Fibroblast of the aortic adventitia (primary cell): ENCODE measurements at regions not wholly inside any gene's neighbourhood (a gene's known extent, or its start where the extent isn't known, plus 50 kb on each side); places are given as distances from the start of the nearest gene placed in this dataset.

Experiments
- DNase-seq: peaks from one replicate; pipeline ENCODE4 v3.0.0-alpha.2; 2010; ENCODE audit warnings: low read depth
- H3K4me3 ChIP-seq: 2 replicates; pipeline ENCODE4 v1.5.1; 2011; ENCODE audit warnings: low read depth, mild to moderate bottlenecking, control low read depth, low read length, moderate library complexity
- TF ChIP-seq, protein P1 (sequence below): IDR thresholded peaks from 2 replicates; pipeline ENCODE4 v1.5.1; 2011; ENCODE audit warnings: mild to moderate bottlenecking, low read length, control low read depth, inconsistent platforms; ENCODE audit not compliant: insufficient read depth

DNA sequence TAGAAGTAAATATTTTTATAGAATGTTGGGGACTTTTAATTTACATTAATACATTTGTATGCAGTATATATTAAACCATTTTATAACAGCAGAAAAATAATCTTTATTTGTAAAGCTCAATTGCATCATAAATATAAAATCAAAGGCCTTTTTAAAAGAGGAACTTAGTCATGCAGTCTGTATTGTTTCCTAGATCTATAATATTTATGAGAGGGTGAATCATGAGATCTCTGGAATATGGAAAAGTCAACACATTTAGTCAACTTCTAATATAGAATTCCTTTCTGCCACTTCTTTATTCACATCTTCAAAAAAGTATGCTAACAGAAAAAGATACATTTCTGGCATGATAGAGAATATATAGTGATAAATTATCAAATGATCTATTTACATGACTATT lies 410.3 kb upstream of the ZNF385D start:
- H3K4me3 ChIP-seq, result no peak overlapping the region
- no peak for DNase-seq
- TF ChIP-seq, protein P1, sequence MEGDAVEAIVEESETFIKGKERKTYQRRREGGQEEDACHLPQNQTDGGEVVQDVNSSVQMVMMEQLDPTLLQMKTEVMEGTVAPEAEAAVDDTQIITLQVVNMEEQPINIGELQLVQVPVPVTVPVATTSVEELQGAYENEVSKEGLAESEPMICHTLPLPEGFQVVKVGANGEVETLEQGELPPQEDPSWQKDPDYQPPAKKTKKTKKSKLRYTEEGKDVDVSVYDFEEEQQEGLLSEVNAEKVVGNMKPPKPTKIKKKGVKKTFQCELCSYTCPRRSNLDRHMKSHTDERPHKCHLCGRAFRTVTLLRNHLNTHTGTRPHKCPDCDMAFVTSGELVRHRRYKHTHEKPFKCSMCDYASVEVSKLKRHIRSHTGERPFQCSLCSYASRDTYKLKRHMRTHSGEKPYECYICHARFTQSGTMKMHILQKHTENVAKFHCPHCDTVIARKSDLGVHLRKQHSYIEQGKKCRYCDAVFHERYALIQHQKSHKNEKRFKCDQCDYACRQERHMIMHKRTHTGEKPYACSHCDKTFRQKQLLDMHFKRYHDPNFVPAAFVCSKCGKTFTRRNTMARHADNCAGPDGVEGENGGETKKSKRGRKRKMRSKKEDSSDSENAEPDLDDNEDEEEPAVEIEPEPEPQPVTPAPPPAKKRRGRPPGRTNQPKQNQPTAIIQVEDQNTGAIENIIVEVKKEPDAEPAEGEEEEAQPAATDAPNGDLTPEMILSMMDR, result no peak

DNA sequence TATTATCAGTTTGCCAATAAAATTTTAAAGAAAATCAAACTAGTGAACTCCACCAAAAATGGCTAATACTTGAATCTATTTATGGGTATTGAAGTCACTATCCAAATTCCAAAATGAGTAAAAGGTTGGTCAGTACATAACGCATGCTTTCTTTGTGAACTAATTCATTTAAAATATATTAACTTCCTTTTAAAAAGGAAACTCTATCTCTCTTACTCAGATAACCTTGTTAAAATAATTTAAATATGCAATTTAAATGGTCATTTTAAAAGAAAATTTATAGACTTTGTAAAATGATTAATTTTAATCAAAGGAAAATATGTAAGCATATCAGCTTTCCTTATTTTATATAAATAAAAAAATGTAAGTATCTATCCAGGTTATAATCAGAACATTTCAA lies 419.4 kb upstream of the ZNF385D start:
- no peak for DNase-seq

DNA sequence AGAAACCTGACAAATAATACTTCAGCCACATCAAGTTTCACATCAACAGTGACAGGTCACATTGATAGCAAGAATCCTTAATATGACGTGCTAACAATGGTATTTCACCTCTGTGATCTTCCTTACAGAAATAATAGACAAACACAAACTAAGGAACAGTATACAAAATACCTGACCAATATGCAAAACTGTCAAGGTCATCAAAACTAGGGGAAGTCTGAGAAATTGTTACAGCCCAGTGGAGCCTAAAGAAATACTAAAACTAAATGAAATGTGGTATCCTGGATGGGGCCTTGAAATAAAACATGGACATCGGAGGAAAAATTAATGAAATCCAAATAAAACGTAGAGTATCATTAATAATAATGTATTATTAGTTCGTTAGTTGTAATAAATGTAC lies 422.0 kb upstream of the ZNF385D start:
- DNase-seq, result no peak
- TF ChIP-seq, protein P1, result no peak
- no peak overlapping the region for H3K4me3 ChIP-seq

More for the DNA sequence above, 419.4 kb upstream of the ZNF385D start:
- H3K4me3 ChIP-seq, result no peak overlapping the region
- TF ChIP-seq, protein P1, result no peak

DNA sequence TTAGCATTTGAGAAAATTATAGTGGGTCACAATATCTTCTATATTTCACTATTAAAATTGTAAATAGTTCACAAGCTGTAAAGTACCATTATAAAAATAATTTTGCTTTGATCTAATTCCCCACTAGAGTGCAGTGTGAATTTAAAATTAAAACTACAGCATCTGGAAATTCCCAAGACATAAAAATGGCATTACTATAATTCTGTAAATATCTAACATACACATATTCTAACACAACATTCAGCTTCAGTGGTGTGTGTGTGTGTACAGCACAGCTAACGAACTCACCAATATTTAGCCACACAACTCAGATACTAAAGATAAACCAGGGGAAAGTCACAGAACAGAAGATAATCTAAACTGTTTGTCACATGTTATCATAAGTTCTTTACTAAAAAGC lies 424.9 kb upstream of the ZNF385D start:
- DNase-seq, result peak; percentile 16
- no peak overlapping the region for H3K4me3 ChIP-seq
- TF ChIP-seq, protein P1, result no peak

DNA sequence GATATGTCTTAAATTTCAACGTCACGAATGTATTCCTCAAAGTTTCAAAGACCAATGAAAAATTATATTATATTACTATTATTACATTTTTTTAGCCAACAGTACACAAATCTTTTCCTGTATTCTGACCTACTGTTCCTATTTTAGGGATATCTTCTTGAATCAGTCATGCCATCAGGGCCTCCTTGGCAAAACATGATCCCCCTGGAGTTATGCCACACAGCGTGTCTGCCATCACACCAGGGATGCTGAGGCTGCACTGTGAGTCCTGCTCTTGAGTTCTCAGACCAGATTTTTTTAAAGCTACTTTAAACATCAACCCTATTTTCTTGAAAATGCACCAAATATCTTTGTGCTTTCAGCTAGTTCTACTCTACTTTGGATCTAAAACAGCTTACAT lies 425.9 kb upstream of the ZNF385D start:
- no peak for DNase-seq
- TF ChIP-seq, protein P1, result no peak
- H3K4me3 ChIP-seq, result no peak overlapping the region

DNA sequence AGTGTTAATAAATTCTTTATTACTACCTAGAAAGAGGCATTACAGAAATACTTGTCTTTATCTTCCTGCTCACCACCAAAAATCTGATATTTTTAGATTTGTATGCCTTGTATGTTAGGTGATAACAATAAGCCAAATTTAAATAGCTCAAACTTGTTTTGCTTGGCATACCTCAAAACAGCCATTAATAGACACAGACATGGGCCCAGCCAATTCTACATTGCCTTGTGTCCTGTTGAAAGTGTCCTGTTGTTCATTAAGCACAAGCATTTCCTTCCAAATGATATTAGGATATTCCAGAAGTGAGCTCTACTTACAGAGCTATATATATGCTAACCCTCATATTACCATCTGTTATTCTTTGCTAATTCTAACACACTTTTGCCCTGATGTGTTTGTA lies 438.6 kb upstream of the ZNF385D start:
- H3K4me3 ChIP-seq, result no peak overlapping the region
- TF ChIP-seq, protein P1, result no peak
- no peak for DNase-seq

DNA sequence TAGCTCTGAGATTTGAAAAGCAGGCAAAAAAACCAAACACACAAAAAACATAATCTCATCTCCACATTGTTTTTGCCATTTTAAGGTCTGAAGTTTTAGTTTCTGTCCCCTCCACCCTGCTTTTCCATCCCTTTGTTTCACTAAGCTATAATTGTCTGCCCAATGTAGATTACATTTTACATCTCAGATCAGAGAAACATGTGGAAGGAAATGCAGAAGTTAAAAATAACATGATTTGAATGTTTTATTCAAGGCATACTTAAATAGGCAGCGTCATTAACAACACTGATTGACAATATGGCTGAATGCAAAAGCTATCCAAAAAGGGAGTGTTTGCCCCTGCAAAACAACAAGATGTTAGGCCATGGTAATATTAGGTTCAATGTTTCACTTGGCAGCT lies 448.1 kb upstream of the ZNF385D start:
- DNase-seq, result no peak
- TF ChIP-seq, protein P1, result no peak
- H3K4me3 ChIP-seq, result no peak overlapping the region
